K562 (cell line): ENCODE measurements at regions not wholly inside any gene's neighbourhood (a gene's known extent, or its start where the extent isn't known, plus 50 kb on each side); places are given as distances from the start of the nearest gene placed in this dataset.
"Not testable (repeated sequence)": the region's sequence is repeated elsewhere in the genome, so short reads cannot be mapped to it uniquely, and the experiment has no call there.

Experiments
- ATAC-seq: fragments of 200-7000 bp; cut with Tn5 transposase; 3 replicates; pipeline ENCODE4 v1.9.1; 2020; ENCODE audit warnings: moderate library complexity
- BruUV-seq: library from RNA; stranded (reverse); fragments of 400-500 nt; replicated peaks from 2 replicates; lab custom pipeline; 2021; lab: Mats Ljungman, UMichigan
- CTCF ChIA-PET: fragments of 300-600 bp; formaldehyde crosslinking; extraction: SDS; loops from one replicate; lab custom pipeline; 2021; ENCODE audit warnings: low intra/inter-chr PET ratio; lab: Yijun Ruan, JAX
- POLR2A ChIA-PET: fragments of 300-600, 350-650 bp; sonication (Branson Sonifier 250); formaldehyde crosslinking; extraction: SDS; loops from one replicate; lab custom pipeline; 2021; ENCODE audit warnings: antibody characterized with exemption, inconsistent platforms; lab: Yijun Ruan, JAX
- DNase-seq, 4 experiments: peaks; one replicate each; pipeline versions ENCODE4 v3.0.0 to v3.0.0-alpha.2; 2011 to 2018; ENCODE audit warnings: low spot score in 3 of 4, mixed read lengths in 3 of 4; ENCODE audit errors: extremely low read depth in 1 of 4
- FAIRE-seq: peaks from 2 replicates; lab custom pipeline; 2011; peaks lifted over from hg19 to GRCh38; lab: Jason Lieb, UNC
- H2AFZ ChIP-seq: 2 replicates; pipeline ENCODE4 v1.6.0; 2011; ENCODE audit warnings: low read depth, low read length, control low read depth, inconsistent platforms
- H3K27ac ChIP-seq: fragments of 200-600 bp; 3 replicates; pipeline ENCODE4 v1.8.0; 2011; ENCODE audit warnings: low read depth, mild to moderate bottlenecking, control low read depth, inconsistent platforms, low read length, moderate library complexity, mixed read lengths; ENCODE audit errors: extremely low read depth
- H3K27me3 ChIP-seq, 2 experiments: fragments of 300-600 bp in 1 of 2; 2 replicates in 1 of 2; 3 replicates in 1 of 2; pipeline versions ENCODE4 v1.6.0 to v1.8.0; 2011; ENCODE audit warnings: inconsistent platforms in 2 of 2, low read length in 2 of 2, mild to moderate bottlenecking in 1 of 2, mixed read lengths in 1 of 2, moderate library complexity in 1 of 2; ENCODE audit not compliant: control insufficient read depth in 2 of 2, insufficient read depth in 2 of 2
- H3K36me3 ChIP-seq: fragments of 300-600 bp; 3 replicates; pipeline ENCODE4 v1.8.0; 2011; ENCODE audit warnings: mild to moderate bottlenecking, low read length, inconsistent platforms; ENCODE audit not compliant: control insufficient read depth, insufficient read depth
- H3K4me1 ChIP-seq, 2 experiments: fragments of 200-600 bp in 1 of 2; replicated peaks in 1 of 2; 2 replicates in 1 of 2; 3 replicates in 1 of 2; pipeline versions ENCODE4 v1.5.1 to v1.8.0; 2011; ENCODE audit warnings: inconsistent platforms in 2 of 2, low read length in 2 of 2, mild to moderate bottlenecking in 1 of 2, mixed read lengths in 1 of 2, moderate library complexity in 1 of 2; ENCODE audit not compliant: control insufficient read depth in 2 of 2, insufficient read depth in 2 of 2
- H3K4me2 ChIP-seq: 2 replicates; pipeline ENCODE4 v1.6.1; 2011; ENCODE audit warnings: low read length, control low read depth, inconsistent platforms, mixed read lengths; ENCODE audit not compliant: insufficient read depth
- H3K4me3 ChIP-seq: fragments of 200-600 bp; sonication (generic), shearing (Covaris generic); 2 replicates; pipeline ENCODE4 v1.5.1; 2016; ENCODE audit warnings: control low read depth, inconsistent platforms
- H3K79me2 ChIP-seq: fragments of 200-600 bp; 3 replicates; pipeline ENCODE4 v1.8.0; 2011; ENCODE audit warnings: low read length, inconsistent platforms; ENCODE audit not compliant: control insufficient read depth, insufficient read depth
- H3K9ac ChIP-seq, 2 experiments: 2 replicates each; pipeline versions ENCODE4 v1.6.0 to v1.6.1; 2011; ENCODE audit warnings: low read depth in 2 of 2, low read length in 2 of 2, control low read depth in 1 of 2, inconsistent platforms in 1 of 2, mild to moderate bottlenecking in 1 of 2, mixed read lengths in 1 of 2; ENCODE audit not compliant: insufficient read depth in 1 of 2
- H3K9me1 ChIP-seq: one replicate; pipeline ENCODE4 v1.6.0; 2011; ENCODE audit warnings: inconsistent platforms, mild to moderate bottlenecking, low read length, moderate library complexity; ENCODE audit not compliant: control insufficient read depth, insufficient read depth
- H3K9me3 ChIP-seq: replicated peaks from 2 replicates; pipeline ENCODE4 v1.5.1; 2011; ENCODE audit warnings: low read depth, low read length, inconsistent platforms; ENCODE audit not compliant: control insufficient read depth, insufficient read depth
- H4K20me1 ChIP-seq: replicated peaks from 2 replicates; pipeline ENCODE4 v1.6.1; 2011; ENCODE audit warnings: low read length, inconsistent platforms, mixed read lengths; ENCODE audit not compliant: control insufficient read depth, insufficient read depth
- ADNP ChIP-seq: fragments of 200-800 bp; sonication (Bioruptor generic); IDR thresholded peaks from 2 replicates; pipeline ENCODE4 v1.6.1; 2016; ENCODE audit warnings: missing genetic modification characterization, missing compliant biosample characterization
- BCOR ChIP-seq: fragments of 450-650 bp; IDR thresholded peaks from 2 replicates; pipeline ENCODE4 v1.6.1; 2016
- RBM25 ChIP-seq: fragments of 200-400 bp; formaldehyde crosslinking; IDR thresholded peaks from 2 replicates; pipeline ENCODE4 v1.6.1; 2018; ENCODE audit warnings: low read length, low read depth, moderate library complexity; ENCODE audit not compliant: severe bottlenecking
- RFX1 ChIP-seq: fragments of 450-650 bp; IDR thresholded peaks from 2 replicates; pipeline ENCODE4 v1.6.1; 2016; ENCODE audit warnings: mild to moderate bottlenecking, moderate library complexity
- WGBS: fragments of 100-300 bp; shearing (Covaris generic); methylation state at CpG from one replicate; pipeline ENCODE4 v1.1.6; 2016; ENCODE audit warnings: low coverage, mixed read lengths; ENCODE audit not compliant: insufficient coverage; ENCODE audit errors: missing lambda C conversion rate; 5-methylcytosine and 5-hydroxymethylcytosine counted together
- in situ Hi-C: fragments of 300-500 bp; cut with MboI; formaldehyde crosslinking; loops from 4 replicates; pipeline ENCODE4 v1.15.0; 2018; ENCODE audit warnings: inconsistent platforms, mixed read lengths
- intact Hi-C: fragments of 100-400 bp; cut with micrococcal nuclease; formaldehyde crosslinking; loops from 2 replicates; pipeline ENCODE4 v1.14.2; 2022

GRCh38 chr16:18211505-18211904 is 125.0 kb downstream of the NPIPA8 start:
- POLR2A ChIA-PET, H3K27ac ChIP-seq, H3K9me1 ChIP-seq, H3K4me1 ChIP-seq, H3K36me3 ChIP-seq, FAIRE-seq, H4K20me1 ChIP-seq, in situ Hi-C loops, H2AFZ ChIP-seq, H3K9me3 ChIP-seq, H3K27me3 ChIP-seq, DNase-seq, intact Hi-C loops, ATAC-seq, CTCF ChIA-PET: not testable (repeated sequence)
- H3K4me3 ChIP-seq, result peak overlapping the region; percentile 50
- peak overlapping the region in 1 of 2 experiments; percentile 87; a peak in 1 of 4 replicates for H3K9ac ChIP-seq
- TF ChIP-seq RFX1 (peak; percentile 20; the same call in 1 of the 2 replicates), BCOR (peak; percentile 64), ADNP (peak; percentile 55; the same call in 1 of the 2 replicates), RBM25 (peak; percentile 46)
- 0% methylated on average over 1 of the region's 4 CpGs for WGBS
- TSS peak; percentile 55 for BruUV-seq
- H3K79me2 ChIP-seq, result peaks cover 41% of the 10 kb centered on the region
- H3K4me2 ChIP-seq, result peak overlapping the region; percentile 37; the same call in 1 of the 2 replicates

GRCh38 chr16:18204786-18205185 is 131.8 kb downstream of the NPIPA8 start:
- WGBS, result no CpG with 5 or more reads among the region's 1 CpG
- DNase-seq, H3K4me1 ChIP-seq, H3K9me3 ChIP-seq, CTCF ChIA-PET, intact Hi-C loops, H3K9me1 ChIP-seq, H3K36me3 ChIP-seq, H4K20me1 ChIP-seq, H3K4me2 ChIP-seq, H3K27me3 ChIP-seq, POLR2A ChIA-PET, H3K4me3 ChIP-seq, FAIRE-seq, H3K9ac ChIP-seq, H2AFZ ChIP-seq, H3K27ac ChIP-seq: not testable (repeated sequence)
- H3K79me2 ChIP-seq, result peaks cover 39% of the 10 kb centered on the region
- in situ Hi-C loops, result loop anchor here (10.0 kb wide), 1 partner anchor 1700 kb away; no protein-coding TSS in a partner anchor
- BruUV-seq, result TSS peak; percentile 30
- peak; percentile 43 for ATAC-seq

GRCh38 chr16:18204309-18204708 is 132.2 kb downstream of the NPIPA8 start:
- CTCF ChIA-PET, H3K4me3 ChIP-seq, H3K27me3 ChIP-seq, H3K27ac ChIP-seq, ATAC-seq, intact Hi-C loops, H3K36me3 ChIP-seq, H3K4me2 ChIP-seq, BruUV-seq, FAIRE-seq, POLR2A ChIA-PET, H2AFZ ChIP-seq, H3K9ac ChIP-seq, H3K9me3 ChIP-seq, H3K9me1 ChIP-seq, H4K20me1 ChIP-seq, H3K4me1 ChIP-seq, DNase-seq: not testable (repeated sequence)
- in situ Hi-C loops, result loop anchor here (10.0 kb wide), 1 partner anchor 1700 kb away; no protein-coding TSS in a partner anchor
- peaks cover 35% of the 10 kb centered on the region for H3K79me2 ChIP-seq
- 38% methylated on average over 2 of the region's 3 CpGs for WGBS
